Activated naive CD8-positive, alpha-beta T cell treated with anti-CD3 and anti-CD28 coated beads for 36 hours (primary cell): ENCODE measurements at regions not wholly inside any gene's neighbourhood (a gene's known extent, or its start where the extent isn't known, plus 50 kb on each side); places are given as distances from the start of the nearest gene placed in this dataset.
A peak's percentile ranks its signal among the peaks of the same experiment; 100 is the strongest.

Experiments
- DNase-seq: peaks from one replicate; pipeline ENCODE4 v3.0.0; 2021
- H3K27ac Mint-ChIP-seq: one replicate; pipeline ENCODE4 v1.8.0; 2022; ENCODE audit warnings: mild to moderate bottlenecking, moderate library complexity, mixed read lengths
- H3K27me3 Mint-ChIP-seq: one replicate; pipeline ENCODE4 v1.8.0; 2022; ENCODE audit warnings: mild to moderate bottlenecking, mixed read lengths
- H3K36me3 Mint-ChIP-seq: one replicate; pipeline ENCODE4 v1.8.0; 2021; ENCODE audit warnings: mild to moderate bottlenecking, mixed read lengths
- H3K4me1 Mint-ChIP-seq: one replicate; pipeline ENCODE4 v1.8.0; 2021; ENCODE audit warnings: mixed read lengths
- H3K4me3 Mint-ChIP-seq: one replicate; pipeline ENCODE4 v1.8.0; 2022; ENCODE audit warnings: mild to moderate bottlenecking, moderate library complexity, mixed read lengths
- H3K9me3 Mint-ChIP-seq: one replicate; pipeline ENCODE4 v1.8.0; 2022; ENCODE audit warnings: mixed read lengths

- H3K27me3 Mint-ChIP-seq: no peaks in the 10 kb centered on the region
- H3K27ac Mint-ChIP-seq: no peak overlapping the region
- H3K4me1 Mint-ChIP-seq: peaks cover 3% of the 10 kb centered on the region
- peaks cover 16% of the 10 kb centered on the region for H3K36me3 Mint-ChIP-seq
- DNase-seq: no peak
- peaks cover 3% of the 10 kb centered on the region for H3K9me3 Mint-ChIP-seq
- H3K4me3 Mint-ChIP-seq: no peak overlapping the region
These were observed 449.9 kb downstream of the KLF12 start for GRCh38 chr13:73684286-73684685.

DNA sequence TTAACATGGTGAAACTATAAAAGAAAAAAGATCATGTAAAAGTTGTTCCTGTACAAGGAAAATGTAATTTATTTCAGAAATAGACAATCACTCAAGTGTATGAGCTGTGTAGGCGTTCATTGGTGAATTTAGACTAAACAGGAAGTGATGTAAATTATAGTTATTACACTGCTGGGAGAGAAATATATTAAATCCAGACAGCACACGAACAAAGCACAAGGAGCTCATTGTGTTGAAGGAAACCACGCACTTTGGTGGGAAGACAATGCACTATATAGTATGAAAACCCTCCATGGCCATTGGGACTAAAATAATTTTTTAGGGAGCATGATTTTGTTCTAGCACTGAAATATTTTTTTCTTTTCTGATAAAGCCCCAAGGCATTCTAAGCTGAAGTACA lies 450.5 kb downstream of the KLF12 start:
- no peak for DNase-seq
- H3K4me1 Mint-ChIP-seq: peaks cover 3% of the 10 kb centered on the region
- no peaks in the 10 kb centered on the region for H3K27me3 Mint-ChIP-seq
- peaks cover 3% of the 10 kb centered on the region for H3K9me3 Mint-ChIP-seq
- H3K36me3 Mint-ChIP-seq: peaks cover 16% of the 10 kb centered on the region
- H3K4me3 Mint-ChIP-seq: no peak overlapping the region
- H3K27ac Mint-ChIP-seq: peak overlapping the region; percentile 25

- Mint-ChIP-seq H3K4me3 (no peak overlapping the region), H3K36me3 (peaks cover 13% of the 10 kb centered on the region)
These were observed 452.4 kb downstream of the KLF12 start for GRCh38 chr13:73681779-73682178.

GRCh38 chr13:73681015-73681414 lies 453.2 kb downstream of the KLF12 start:
- Mint-ChIP-seq H3K27ac (no peak overlapping the region), H3K36me3 (peaks cover 13% of the 10 kb centered on the region), H3K27me3 (no peaks in the 10 kb centered on the region), H3K4me3 (no peak overlapping the region), H3K4me1 (no peaks in the 10 kb centered on the region), H3K9me3 (peaks cover 3% of the 10 kb centered on the region)
- DNase-seq: no peak

More at GRCh38 chr13:73681779-73682178, 452.4 kb downstream of the KLF12 start:
- H3K27ac Mint-ChIP-seq: no peak overlapping the region
- peaks cover 3% of the 10 kb centered on the region for H3K9me3 Mint-ChIP-seq
- no peak for DNase-seq
- no peaks in the 10 kb centered on the region for H3K27me3 Mint-ChIP-seq
- no peaks in the 10 kb centered on the region for H3K4me1 Mint-ChIP-seq

- H3K9me3 Mint-ChIP-seq: no peaks in the 10 kb centered on the region
- no peak overlapping the region for H3K27ac Mint-ChIP-seq
- no peak for DNase-seq
- no peaks in the 10 kb centered on the region for H3K27me3 Mint-ChIP-seq
- H3K4me1 Mint-ChIP-seq: no peaks in the 10 kb centered on the region
- H3K4me3 Mint-ChIP-seq: no peak overlapping the region
- peaks cover 7% of the 10 kb centered on the region for H3K36me3 Mint-ChIP-seq
These were observed 457.1 kb downstream of the KLF12 start for GRCh38 chr13:73677048-73677601.

DNA sequence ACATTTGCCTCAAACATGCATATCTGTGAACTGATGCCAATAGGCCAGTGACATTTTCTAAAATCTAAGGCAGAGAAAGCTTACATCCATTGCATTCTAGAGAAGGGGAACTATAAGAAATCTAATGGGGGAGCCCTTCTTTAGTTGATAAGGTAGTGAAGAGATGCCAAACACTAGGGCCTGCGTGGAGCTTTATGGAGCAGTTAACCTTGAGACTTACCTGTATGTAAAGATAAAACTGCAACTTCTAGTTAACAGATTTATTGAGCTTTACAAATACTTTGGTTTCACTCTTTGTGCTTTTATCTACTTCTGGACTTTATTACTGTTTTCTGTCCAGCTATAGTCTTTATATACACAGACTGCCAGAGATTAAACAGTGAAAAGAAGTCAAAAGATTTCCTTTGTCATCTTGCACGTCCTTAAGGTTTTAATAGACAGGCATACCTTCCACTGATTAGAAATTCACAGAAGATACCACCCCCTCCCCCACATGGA lies 457.6 kb downstream of the KLF12 start:
- Mint-ChIP-seq H3K36me3 (peaks cover 3% of the 10 kb centered on the region), H3K27me3 (no peaks in the 10 kb centered on the region), H3K4me3 (no peak overlapping the region), H3K9me3 (no peaks in the 10 kb centered on the region), H3K27ac (no peak overlapping the region), H3K4me1 (no peaks in the 10 kb centered on the region)
- no peak for DNase-seq

- no peak for DNase-seq
- no peak overlapping the region for H3K27ac Mint-ChIP-seq
- H3K4me3 Mint-ChIP-seq: no peak overlapping the region
- no peaks in the 10 kb centered on the region for H3K27me3 Mint-ChIP-seq
- no peaks in the 10 kb centered on the region for H3K4me1 Mint-ChIP-seq
- no peaks in the 10 kb centered on the region for H3K9me3 Mint-ChIP-seq
- H3K36me3 Mint-ChIP-seq: no peaks in the 10 kb centered on the region
These were observed 458.4 kb downstream of the KLF12 start for GRCh38 chr13:73675821-73676220.

- Mint-ChIP-seq H3K4me1 (no peaks in the 10 kb centered on the region), H3K4me3 (no peak overlapping the region), H3K27me3 (no peaks in the 10 kb centered on the region), H3K9me3 (no peaks in the 10 kb centered on the region), H3K36me3 (no peaks in the 10 kb centered on the region), H3K27ac (no peak overlapping the region)
- DNase-seq: no peak
These were observed 459.6 kb downstream of the KLF12 start for GRCh38 chr13:73674570-73674969.

DNA sequence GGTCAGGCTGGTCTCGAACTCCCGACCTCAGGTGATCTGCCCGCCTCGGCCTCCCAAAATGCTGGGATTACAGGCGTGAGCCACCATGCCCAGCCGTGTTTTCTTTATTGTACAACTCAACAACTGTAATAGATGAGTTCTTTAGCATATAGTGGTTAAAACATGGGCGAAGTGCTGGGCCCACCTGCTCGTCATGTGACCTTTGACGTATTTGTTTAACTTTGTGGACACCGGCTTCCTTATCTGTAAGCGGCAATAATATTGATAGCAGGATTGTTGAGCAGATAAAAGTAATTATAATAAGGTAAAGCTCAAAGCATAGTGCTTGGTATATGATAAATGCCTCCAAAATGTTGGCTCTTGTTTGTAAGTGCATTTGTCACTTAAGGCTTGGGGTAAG lies 460.3 kb downstream of the KLF12 start:
- no peaks in the 10 kb centered on the region for H3K9me3 Mint-ChIP-seq
- no peaks in the 10 kb centered on the region for H3K36me3 Mint-ChIP-seq
- no peak overlapping the region for H3K27ac Mint-ChIP-seq
- H3K27me3 Mint-ChIP-seq: no peaks in the 10 kb centered on the region
- no peaks in the 10 kb centered on the region for H3K4me1 Mint-ChIP-seq
- DNase-seq: no peak
- H3K4me3 Mint-ChIP-seq: no peak overlapping the region

- Mint-ChIP-seq H3K27ac (no peak overlapping the region), H3K9me3 (no peaks in the 10 kb centered on the region), H3K27me3 (no peaks in the 10 kb centered on the region), H3K4me3 (no peak overlapping the region), H3K4me1 (no peaks in the 10 kb centered on the region), H3K36me3 (no peaks in the 10 kb centered on the region)
- DNase-seq: no peak
These were observed 461.7 kb downstream of the KLF12 start for GRCh38 chr13:73672492-73672891.

GRCh38 chr13:73671732-73672131 lies 462.5 kb downstream of the KLF12 start:
- Mint-ChIP-seq H3K4me3 (no peak overlapping the region), H3K27ac (no peak overlapping the region), H3K4me1 (no peaks in the 10 kb centered on the region), H3K36me3 (no peaks in the 10 kb centered on the region), H3K27me3 (no peaks in the 10 kb centered on the region), H3K9me3 (no peaks in the 10 kb centered on the region)
- no peak for DNase-seq

DNA sequence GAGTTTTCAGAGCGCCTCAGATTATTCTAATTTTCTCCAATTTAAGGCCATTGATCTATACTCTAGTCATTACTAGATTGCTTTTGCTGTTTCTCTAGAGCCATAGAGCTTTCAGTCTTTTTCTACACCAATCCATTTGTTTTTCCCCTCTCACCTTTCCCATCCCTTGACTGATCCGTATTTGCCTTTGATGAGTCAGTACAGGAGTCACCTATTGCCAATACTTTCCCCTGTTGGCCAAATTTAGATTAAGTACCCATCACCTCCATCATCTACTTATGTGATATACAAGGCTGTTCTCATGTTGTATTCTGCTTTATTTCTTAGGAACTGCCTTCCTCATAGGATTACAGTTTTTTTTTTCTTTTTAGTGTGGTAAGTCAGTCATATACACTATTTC lies 463.2 kb downstream of the KLF12 start:
- DNase-seq: no peak
- no peaks in the 10 kb centered on the region for H3K4me1 Mint-ChIP-seq
- H3K27me3 Mint-ChIP-seq: no peaks in the 10 kb centered on the region
- no peak overlapping the region for H3K27ac Mint-ChIP-seq
- H3K4me3 Mint-ChIP-seq: no peak overlapping the region
- H3K36me3 Mint-ChIP-seq: no peaks in the 10 kb centered on the region
- no peaks in the 10 kb centered on the region for H3K9me3 Mint-ChIP-seq

DNA sequence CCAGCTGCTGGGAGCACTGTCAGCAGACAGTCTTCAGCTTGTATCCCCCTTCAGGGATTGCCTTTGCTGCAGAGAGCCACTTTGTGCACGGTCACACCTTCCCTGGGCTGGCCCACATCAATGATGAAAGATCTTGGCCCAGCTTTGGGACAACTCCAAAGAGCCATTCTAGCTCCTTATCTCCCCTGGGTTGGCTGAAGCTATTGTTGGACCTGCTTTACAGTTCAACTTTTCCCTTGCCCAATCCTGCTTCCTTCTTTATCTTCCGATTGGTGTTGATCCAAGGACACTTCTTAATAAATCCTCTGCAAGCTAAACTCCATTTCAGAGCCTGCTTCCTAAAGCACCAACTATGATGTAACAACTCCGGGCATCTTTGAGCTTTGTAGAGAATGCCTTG lies 466.4 kb downstream of the KLF12 start:
- H3K4me3 Mint-ChIP-seq: no peak overlapping the region
- H3K4me1 Mint-ChIP-seq: no peaks in the 10 kb centered on the region
- no peaks in the 10 kb centered on the region for H3K27me3 Mint-ChIP-seq
- H3K9me3 Mint-ChIP-seq: no peaks in the 10 kb centered on the region
- no peaks in the 10 kb centered on the region for H3K36me3 Mint-ChIP-seq
- DNase-seq: no peak
- no peak overlapping the region for H3K27ac Mint-ChIP-seq

DNA sequence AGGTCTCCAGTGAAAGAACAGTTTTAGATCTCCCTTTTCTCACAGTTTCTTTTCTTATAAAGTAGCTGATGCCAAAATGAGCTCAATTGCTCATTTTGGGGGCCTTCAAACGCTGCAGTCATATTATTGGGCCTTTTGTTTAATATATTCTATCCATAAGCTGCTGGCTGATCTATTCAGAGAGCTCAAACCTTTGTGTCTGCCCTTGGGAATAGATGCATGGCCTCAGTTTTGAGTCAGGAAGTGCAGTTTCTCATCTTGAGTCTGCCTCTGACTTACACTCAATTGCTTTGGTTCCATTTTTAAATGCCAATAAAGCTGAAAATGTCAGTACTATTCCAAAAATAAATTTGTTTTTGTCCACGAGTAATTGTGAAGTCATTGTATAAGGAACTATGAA lies 468.9 kb downstream of the KLF12 start:
- no peaks in the 10 kb centered on the region for H3K4me1 Mint-ChIP-seq
- no peaks in the 10 kb centered on the region for H3K36me3 Mint-ChIP-seq
- H3K4me3 Mint-ChIP-seq: no peak overlapping the region
- DNase-seq: no peak
- no peak overlapping the region for H3K27ac Mint-ChIP-seq
- no peaks in the 10 kb centered on the region for H3K27me3 Mint-ChIP-seq
- peaks cover 1% of the 10 kb centered on the region for H3K9me3 Mint-ChIP-seq

DNA sequence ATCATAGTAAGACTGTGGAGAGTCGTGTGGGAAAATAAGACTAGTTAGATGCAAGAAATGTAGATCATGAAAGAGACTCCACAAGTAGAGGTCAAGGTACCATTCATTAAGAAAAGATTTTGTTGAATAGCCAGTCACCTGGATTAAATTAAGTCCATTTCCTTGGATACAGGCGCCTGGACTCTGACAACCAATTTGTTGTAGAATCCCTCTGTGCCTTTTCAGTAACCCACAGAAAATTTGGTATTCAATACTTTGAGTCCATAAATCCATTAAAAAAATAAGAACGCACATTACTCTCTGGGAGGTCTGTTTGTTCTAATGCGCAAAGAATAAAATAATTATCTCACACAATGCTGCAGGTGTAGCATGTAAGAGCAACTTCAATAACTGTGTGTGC lies 469.4 kb downstream of the KLF12 start:
- Mint-ChIP-seq H3K4me3 (no peak overlapping the region), H3K4me1 (no peaks in the 10 kb centered on the region), H3K9me3 (peaks cover 1% of the 10 kb centered on the region), H3K36me3 (no peaks in the 10 kb centered on the region), H3K27me3 (no peaks in the 10 kb centered on the region), H3K27ac (no peak overlapping the region)
- no peak for DNase-seq

- Mint-ChIP-seq H3K4me3 (no peak overlapping the region), H3K36me3 (no peaks in the 10 kb centered on the region), H3K4me1 (no peaks in the 10 kb centered on the region), H3K9me3 (peaks cover 1% of the 10 kb centered on the region), H3K27me3 (no peaks in the 10 kb centered on the region), H3K27ac (no peak overlapping the region)
- DNase-seq: no peak
These were observed 471.4 kb downstream of the KLF12 start for GRCh38 chr13:73662833-73663232.
